GM20000 (cell line): ENCODE measurements at regions not wholly inside any gene's neighbourhood (a gene's known extent, or its start where the extent isn't known, plus 50 kb on each side); places are given as distances from the start of the nearest gene placed in this dataset.

ENCODE experiments used
- DNase-seq: peaks from one replicate; pipeline ENCODE4 v3.0.0; 2012; ENCODE audit warnings: low spot score
- CTCF ChIP-seq: IDR thresholded peaks from 2 replicates; pipeline ENCODE4 v1.5.1; 2012; ENCODE audit warnings: mild to moderate bottlenecking, control low read depth; ENCODE audit errors: extremely low read depth, missing control alignments

DNA sequence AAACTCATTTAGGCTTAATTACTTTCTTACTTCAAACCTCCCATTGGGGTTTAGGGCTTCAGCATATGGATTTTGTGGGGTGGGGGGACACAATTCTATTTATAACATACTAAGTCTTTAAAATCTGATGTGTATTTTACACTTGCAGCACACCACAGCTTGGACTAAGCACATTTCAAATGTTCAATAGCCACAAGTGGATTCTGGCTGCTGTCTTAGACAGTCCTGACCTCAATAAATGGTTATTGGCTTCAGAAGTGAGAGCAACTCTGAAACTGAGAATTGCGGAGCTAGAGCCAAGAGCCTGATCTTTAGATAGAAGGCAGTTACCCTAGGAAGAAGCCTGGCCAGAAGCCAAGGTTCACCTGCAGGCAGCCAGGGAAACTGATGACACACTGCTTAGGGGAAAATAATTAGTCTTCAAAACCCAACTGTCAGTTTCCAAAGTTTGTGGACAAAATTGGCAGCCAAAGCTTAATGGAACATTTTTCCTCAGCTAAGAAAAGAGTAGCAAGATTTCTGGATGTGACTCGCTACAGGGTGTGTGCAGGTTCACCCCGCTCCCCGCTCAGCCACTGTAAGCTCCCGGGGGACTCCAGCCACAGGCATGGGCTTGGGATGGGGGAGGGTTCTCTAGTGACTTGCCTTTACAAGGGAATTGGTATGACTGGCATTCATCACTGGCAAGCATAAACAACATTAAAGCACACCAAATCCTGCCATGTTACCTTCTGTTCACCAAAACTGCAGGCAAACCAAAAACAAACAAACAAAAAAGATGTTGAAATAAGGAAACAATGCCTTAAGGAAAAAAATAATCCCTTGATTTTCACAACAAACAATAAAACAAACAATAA is 219.8 kb downstream of the TFAP2A start:
- DNase-seq: no peak
- no peak for TF ChIP-seq CTCF

DNA sequence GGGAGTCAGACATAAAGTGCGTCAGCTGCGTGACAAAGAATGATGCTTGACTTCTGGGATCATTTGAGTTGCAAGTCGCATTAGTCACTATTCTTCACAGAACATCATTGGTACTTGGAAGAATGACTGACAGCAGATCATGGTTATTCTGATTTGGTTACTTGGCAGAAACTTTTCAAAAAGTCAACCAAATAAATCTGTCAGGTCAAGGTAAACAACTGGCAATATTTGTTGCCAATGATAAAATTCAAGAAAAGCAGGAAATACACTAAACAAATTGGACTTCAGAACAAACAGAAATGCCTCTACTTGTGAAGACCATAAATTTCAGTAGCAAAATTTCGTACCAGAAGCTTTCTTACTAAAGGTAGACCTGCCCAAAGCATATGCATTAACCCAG is 221.6 kb downstream of the TFAP2A start:
- no peak for DNase-seq
- TF ChIP-seq CTCF: no peak

DNA sequence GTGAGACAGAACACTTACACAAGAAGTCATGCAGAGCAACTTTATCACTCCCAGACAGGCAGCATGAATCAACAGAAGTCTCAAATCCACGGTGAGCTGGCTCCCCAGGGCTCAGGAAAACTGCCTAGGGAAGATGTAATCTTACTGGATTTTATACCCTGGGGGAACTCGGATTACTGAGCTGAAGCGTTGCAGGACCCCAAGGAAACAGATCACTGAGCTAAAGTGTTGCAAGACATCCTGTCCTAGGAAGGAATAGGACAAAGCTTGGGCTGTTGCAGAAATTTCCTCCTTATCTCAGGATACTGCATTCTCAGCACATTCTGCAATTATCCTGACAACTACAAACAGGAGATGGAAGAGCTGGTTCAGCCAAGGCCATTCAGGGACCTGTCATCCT is 224.8 kb downstream of the TFAP2A start:
- DNase-seq: no peak
- no peak for TF ChIP-seq CTCF

DNA sequence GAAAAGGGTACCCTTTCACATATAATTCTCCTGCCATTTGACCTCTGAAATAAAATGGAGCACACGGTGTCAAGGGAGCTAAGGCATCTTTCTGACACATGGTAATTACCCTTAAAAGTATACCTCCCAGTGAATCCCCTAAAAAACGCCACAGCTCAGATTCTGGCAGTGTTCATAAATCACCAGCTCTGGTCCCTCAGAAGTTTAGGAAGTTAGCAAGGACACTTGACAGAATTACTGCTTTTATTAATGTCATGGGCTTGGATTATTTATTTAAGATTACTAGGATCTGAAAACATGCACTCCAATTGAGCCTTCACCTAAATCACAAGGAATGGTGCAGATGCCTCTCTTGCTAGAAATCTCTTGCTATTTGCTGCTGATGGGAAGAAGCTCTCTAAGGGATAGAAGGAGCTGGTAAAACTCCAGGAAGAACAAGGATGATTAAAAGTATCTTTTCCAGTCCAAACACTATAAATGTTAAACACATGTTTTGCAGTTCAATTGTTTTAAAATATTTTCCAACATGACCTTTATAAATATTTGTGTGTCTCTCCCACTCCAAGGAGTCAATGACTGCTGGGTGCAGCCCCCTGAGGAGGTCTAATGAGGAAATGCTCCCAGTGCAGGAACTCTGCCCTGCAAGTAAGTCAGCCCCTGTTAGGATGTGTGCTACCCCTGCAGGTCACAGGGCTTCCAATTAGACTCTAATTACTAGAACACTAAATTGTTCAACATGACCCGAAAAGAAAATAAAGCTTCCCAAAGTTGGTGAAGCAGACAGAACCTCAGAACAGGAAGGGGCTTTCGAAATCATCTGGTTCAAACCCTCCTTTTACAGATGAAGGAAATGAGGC is 230.3 kb downstream of the TFAP2A start:
- TF ChIP-seq CTCF: no peak
- DNase-seq: no peak

DNA sequence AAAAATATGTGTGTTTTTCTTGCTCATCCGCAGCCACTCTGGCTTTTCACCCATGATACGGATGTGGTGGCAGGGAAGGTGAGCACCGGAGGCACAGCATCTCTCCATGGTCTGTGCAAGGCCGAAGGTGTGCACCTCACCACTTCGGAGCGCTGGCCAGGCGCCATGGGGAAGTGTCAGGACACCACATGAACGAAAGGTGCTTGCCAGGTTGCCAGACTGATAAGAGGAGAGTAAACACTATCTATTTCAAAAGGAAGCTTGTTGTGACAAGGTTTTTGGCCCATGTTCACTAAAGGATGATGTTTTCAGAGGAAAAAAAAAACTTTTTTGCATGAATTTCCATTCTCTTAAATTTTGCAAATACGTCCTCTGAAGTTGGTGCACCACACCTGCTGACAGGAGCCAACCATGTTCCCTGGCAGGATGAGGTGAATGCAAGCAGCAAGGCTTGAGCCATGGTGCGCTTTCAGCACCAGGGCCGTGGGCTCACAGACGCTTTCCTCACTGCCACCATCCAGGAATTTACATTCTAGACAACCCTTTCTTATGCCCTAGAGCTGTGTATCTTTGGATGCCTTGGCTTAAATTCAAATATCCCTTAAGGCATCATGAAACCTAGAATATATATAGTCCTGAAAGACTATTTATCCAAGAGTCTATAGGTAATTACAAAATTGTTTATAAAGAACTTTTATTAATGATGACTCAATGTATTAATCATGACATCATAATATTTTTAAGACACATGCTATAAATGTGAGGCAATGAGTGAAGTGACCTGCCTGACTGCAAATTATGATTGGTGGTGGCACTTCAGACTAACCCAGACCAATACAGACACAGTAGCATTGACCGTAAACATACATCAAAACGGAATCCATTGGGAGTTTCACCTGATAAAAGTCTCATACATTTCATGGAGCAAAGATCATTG is 234.5 kb downstream of the TFAP2A start:
- TF ChIP-seq CTCF: no peak

DNA sequence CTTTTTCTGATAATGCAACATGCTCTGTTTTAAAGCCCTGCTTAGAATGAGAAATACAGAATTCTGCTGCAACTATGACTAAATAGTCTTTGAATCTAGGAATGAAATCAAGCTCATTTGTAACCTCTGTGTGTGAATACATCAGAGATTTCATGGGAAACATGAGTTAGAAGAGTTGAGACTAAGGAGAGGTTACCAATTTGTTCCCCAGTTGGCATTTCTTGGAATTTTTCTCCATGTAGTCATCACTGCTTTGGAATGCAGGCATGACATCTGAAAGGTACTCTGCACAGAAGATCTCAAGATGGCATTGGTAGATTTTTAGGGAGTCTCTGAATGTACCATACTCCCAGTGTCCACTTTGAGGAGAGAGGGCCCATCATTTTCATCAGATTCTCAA is 237.2 kb downstream of the TFAP2A start:
- TF ChIP-seq CTCF: no peak
- no peak for DNase-seq

More for the DNA sequence above, 234.5 kb downstream of the TFAP2A start:
- no peak for DNase-seq
